AG20443 (cell line): ENCODE measurements at regions not wholly inside any gene's neighbourhood (a gene's known extent, or its start where the extent isn't known, plus 50 kb on each side); places are given as distances from the start of the nearest gene placed in this dataset.

ENCODE experiments used
- DNase-seq: peaks from one replicate; pipeline ENCODE4 v3.0.0; 2012; ENCODE audit warnings: low spot score, mixed read lengths

DNA sequence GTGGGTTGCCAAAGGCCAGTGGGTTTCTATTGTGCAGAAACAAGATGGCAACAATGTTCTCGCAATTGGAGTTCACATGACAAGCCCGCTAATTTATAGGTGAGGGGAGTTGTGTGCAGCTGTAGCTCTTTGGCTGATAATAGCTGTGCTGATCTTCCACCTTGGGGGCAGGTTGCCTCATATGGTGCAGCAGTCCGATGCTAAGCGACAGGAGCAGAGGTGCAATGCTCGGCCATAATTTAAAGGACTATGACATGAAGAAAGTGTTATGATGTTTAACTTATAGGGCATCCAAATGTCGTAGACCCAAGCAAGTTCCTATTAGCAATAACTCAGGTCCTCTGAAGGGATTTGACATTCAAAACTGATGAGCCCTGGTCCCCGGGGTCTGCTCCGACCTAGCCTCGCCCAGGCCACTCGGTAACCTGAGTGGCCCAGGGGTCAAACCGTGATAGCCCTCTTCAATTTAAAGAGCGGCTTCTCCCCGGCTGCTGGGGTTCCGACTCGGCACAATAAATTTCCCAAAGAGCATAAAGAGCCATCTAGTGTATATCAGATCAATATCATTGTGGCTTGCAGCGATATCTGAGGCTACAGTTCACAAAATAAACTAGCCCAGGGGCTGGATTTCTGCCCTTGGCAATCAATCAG is 724.0 kb downstream of the IRX1 start:
- no peak for DNase-seq

DNA sequence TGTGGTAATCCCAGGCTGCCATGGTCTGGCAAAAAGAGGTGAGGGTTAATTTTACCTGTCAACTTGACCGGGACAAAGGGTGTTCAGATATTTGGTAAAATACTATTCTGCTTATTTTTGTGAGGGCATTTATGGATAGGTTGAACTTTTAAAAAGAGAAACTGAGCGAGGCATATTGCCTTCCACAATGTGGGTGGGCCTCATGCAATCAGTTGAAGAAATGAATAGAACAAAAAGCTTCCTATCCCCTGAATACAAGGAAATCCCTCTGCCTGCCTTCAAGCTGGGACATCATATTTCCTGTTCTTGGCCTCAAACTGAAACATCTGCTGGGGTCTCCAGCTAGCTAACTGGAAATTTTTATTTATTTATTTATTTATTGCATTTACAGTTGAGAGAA is 734.7 kb downstream of the IRX1 start:
- DNase-seq = no peak

- no peak for DNase-seq
Observed at GRCh38 chr5:4335078-4335477, 739.4 kb downstream of the IRX1 start.

DNA sequence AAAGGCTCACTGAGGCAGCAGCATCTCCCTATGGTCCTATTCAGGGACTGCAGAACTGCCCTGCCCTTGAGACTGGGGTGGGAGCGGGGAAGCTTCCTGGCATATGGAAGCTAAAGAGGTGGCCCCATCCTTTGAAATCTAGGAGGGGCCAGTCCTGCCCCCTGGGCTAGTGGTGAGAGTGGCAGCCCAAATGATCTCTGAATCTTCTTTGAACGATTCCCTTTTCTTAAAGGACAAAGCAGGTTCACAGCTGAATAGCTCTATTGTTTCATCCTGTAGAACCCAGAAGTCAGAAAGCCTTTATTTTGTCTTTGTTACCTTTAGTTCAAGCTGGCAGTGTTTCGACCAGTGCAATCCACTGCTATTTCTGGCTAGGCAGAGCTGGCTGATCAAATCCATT is 741.9 kb downstream of the IRX1 start:
- no peak for DNase-seq

DNA sequence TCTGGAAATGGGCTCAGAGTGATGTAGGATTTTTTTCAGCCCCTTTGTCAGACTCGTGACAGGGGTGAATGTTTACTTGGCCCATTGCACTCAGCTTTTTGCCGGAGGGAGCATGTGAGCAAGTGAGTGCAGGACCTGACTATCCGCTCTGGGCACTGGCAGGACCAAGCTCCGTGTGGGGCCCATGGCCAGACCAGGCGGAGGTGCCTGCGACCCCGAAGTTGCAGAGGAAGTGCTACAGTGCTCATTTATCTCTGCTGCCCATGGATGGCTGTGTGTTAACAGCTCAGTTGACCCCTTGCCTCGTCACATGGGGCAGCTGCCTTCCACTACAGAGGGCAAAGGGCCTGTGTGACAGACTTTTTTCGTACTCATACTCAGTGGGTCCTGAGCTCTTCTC is 744.3 kb downstream of the IRX1 start:
- DNase-seq = no peak

- DNase-seq = no peak
Observed at GRCh38 chr5:4345850-4346249, 750.2 kb downstream of the IRX1 start.

- no peak for DNase-seq
Observed at GRCh38 chr5:4348423-4348822, 752.8 kb downstream of the IRX1 start.

GRCh38 chr5:4348919-4349318 is 753.3 kb downstream of the IRX1 start:
- DNase-seq = no peak

DNA sequence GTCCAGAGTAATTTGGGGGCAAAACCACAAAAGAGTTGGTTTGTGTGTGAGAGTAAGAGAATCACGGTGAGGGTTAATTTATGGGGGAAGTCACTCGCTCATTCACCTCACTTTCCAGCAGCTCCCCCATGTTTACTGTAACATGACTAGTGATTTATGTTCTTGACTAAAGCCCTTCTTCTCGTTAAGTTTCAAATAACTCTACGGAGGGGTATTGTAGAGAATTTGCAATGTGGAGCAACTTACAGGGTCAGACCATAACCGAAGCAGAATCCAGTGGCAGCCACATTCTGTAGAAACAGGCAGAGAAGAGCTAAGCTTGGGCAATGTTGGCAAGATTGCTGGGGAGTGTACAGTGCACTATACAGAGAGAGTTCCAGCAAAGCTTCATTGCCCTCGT is 760.6 kb downstream of the IRX1 start:
- no peak for DNase-seq

DNA sequence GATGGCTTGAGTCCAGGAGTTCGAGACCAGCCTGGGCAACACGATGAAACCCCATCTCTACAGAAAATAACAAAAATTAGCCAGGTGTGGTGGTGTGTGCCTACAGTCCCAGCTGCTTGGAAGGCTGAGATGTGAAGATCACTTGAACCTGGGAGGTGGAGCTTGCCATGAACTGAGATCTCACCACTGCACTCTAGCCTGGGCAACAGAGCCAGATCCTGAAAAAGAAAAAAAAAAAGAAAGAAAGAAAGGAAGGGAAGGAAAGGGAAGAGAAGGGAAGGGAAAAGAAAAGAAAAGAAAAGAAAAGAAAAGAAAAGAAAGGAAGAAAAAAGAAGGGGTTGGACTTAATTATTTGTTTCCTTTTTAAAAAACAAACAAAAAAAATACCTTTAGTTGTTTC is 764.2 kb downstream of the IRX1 start:
- DNase-seq = no peak

DNA sequence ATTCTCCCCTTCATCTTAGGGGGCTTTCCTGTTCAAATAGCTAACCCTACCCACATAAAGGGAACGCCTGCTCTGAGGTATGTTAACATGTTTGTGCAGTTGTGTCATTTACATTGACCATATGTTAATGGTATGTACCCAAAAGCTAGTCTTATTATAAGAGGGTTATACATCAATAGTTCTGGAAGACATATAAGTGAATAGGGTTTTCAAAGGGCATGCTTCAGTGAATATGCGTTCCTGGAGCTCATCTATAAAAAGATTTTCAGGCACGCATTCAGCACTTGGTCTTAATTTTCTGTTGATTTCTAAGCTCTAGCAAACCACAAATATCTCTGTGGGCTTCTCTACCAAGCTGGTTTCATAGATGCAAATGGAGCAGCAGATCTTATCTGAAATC is 766.1 kb downstream of the IRX1 start:
- DNase-seq = no peak

DNA sequence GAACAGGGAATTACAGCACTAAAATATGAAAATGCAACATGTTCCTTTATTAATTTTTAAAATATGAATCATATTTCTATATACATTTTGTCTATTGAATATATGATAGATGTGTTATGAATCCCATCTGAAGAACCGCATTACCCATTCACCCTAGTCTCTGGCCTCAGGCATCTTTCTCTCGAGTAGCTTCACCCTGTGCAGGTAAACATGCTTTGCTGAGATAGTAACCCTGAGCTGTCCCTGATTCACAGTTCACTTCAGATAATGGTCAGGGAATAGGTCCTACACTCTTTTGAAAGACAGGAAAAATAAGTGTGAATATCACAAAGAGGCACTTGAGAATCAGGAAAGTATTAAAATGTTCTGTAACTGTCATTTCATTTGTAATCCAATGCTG is 766.8 kb downstream of the IRX1 start:
- no peak for DNase-seq

DNA sequence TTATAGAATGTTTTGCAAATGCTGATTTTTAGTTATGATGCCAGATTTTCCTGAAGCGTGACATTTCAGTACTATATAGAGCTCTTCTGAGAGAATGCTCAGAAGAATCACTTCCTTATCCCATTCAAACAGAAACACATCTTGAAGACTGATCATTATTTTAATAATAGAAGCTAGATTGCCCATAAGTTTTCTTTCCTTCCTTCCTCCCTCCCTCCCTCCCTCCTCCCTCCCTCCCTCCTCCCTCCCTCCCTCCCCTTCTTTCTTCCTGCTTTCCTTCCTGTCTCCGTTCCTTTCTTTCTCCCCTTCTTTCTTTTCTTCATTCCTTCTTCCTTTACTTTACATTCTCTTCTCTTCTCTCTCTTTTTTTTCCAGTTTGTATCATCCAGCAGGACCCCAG is 767.4 kb downstream of the IRX1 start:
- DNase-seq = no peak

DNA sequence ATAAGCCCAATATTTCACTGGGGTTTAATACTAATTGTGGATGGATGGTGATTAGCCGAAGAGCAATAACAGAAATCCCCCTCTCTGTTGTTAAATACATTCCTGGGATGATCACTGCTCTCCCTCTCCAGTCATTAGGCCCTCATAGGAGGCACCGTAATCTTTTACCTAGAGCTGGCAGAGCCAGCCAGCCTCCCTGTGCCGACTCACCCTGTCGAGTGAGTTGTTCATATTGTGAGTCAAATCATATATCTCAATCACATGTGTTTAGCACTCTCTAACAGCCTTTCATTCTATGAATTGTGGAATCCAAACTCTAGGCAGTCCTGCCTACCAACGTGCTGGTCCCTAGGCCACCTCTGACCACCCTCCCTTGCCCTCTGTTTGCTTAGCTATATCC is 771.0 kb downstream of the IRX1 start:
- no peak for DNase-seq

DNA sequence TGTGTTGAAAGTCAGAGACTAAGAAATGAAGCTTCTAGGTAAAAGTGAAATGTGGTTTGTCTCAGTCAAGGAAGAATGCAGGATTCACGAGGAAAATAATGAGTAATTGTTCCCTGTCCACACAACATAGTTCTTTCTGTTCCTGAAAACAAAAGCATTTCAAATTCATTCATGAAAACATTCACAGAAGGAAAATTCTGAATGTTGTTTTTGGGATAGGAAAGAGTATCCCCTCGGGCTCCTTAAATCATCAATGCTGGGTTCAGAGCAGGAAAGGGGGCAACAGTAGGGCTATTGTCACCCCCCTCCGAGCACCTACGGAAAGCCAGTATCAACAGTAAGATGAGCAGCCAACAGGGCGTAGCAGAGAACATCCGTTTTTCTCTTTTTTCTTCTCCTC is 769.9 kb upstream of the ADAMTS16 start:
- DNase-seq = no peak

DNA sequence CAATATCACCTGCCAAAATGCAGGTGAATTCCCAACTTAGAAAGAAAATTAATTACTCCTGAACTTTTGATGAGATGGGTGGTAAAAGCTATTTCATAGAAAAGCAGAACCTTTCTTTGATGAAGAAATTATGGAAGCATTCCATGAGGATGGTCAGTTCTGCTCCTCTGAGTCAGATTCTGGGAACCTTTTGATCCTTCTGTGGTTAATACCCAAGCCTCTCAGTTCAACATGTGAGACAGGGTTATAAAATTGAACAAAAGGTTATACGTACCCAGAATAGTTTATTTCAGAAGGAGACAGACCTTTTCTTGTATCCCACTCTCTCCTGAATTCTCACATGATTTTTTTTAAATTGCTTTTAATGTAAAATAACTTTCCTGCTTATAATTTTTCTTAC is 767.6 kb upstream of the ADAMTS16 start:
- DNase-seq = no peak

DNA sequence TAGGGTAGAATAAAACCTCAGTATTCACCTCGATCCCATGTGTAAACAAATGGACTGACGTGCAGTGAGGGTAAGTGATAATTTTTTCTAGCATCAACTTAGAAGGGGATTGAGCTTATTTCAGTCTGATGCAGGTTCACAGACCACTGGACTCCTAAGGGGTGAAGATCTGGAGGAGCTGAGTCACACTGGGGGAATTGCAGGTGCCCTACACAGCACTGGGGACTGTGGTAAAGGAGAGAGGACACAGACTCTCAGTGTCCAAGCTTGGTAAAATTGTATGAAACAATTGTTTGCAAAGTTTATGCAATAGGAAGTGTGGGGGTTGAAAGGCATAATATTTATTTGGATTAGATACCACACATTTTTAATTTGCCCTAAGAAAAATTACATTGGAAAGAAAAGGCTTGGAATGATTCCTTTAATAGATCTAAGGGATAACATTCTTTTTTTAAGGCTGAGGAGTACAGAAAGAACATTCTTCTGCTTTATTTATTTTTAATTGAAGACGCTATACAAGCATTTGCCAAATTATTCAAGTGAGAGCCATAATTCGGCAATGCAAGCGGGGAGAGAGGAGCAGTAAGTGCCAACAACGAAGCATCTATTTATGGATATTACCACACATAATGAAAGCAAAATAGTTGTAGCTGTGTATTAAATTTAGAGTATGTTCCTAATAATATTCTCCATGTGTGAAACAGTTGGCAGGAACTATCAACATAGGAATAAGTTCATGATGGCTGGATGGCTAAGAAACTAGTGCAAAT is 766.9 kb upstream of the ADAMTS16 start:
- DNase-seq = no peak

DNA sequence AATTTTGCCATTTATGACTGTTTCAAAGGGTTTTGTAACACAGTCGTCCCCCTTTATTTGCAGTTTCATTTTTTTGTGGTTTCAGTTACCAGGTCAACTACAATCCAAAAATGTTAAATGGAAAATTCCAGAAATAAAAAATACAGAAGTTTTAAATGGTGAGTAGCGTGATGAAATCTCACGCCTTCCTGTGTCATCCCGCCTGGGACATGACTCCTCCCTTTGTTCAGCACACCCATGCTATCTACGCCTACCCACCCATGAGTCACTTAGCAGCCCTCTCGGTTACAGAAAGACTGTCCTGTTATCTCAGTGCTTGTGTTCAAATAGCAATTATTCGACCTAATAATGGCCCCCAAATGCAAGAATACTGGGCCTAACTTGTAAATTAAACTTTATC is 765.3 kb upstream of the ADAMTS16 start:
- no peak for DNase-seq

GRCh38 chr5:4375640-4376039 is 764.5 kb upstream of the ADAMTS16 start:
- DNase-seq = no peak

- DNase-seq = no peak
Observed at GRCh38 chr5:4383102-4383501, 757.0 kb upstream of the ADAMTS16 start.

GRCh38 chr5:4383518-4384198 is 756.5 kb upstream of the ADAMTS16 start:
- DNase-seq = no peak

DNA sequence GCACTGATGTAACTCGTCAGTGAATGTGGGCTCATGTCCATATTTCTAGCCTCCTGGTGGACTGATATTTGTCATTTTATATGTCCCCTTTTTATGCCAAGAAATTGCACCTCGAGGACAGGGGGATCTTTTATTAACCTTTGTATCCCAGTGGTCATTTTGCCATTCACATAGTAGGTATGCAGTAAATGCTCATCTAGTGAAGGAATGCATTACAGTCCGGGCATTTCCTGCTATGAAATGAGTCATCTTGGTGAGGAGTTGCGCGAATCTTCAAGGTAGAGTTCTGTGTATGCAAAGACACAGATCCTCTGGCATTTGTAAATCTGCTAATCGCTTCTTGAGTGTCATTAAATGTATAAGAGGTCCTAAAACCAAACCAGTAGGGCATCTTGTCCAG is 755.5 kb upstream of the ADAMTS16 start:
- DNase-seq = no peak

- no peak for DNase-seq
Observed at GRCh38 chr5:4386152-4386551, 754.0 kb upstream of the ADAMTS16 start.
